HG03135 (cell line): ENCODE measurements at regions not wholly inside any gene's neighbourhood (a gene's known extent, or its start where the extent isn't known, plus 50 kb on each side); places are given as distances from the start of the nearest gene placed in this dataset.

Source experiments
- ATAC-seq: cut with Tn5 transposase; IDR thresholded peaks from one replicate; pipeline ENCODE4 v1.9.1; 2021; ENCODE audit warnings: mild to moderate bottlenecking, moderate library complexity; ENCODE audit not compliant: unreplicated experiment

DNA sequence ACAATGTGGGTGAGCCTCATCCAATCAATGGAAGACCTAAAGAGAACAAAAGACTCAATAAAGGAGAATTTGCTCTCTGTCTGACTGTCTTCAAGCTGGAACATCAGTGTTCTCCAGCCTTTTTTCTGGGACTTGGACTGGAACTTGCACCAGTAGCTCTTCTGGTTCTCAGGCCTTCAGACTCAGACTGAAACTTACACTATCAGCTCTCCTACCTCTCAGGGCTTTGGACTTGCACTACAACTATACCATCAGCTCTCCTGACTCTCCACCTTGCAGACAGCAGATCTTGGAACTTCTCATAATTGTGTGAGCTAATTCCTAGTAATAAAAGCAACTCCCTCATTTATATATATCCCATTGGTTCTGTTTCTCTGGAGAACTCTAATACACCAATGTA is 185.9 kb downstream of the SMIM20 start:
- no peak for ATAC-seq

GRCh38 chr4:26101011-26101410 is 187.0 kb downstream of the SMIM20 start:
- ATAC-seq, result no peak

GRCh38 chr4:26104056-26104685 is 190.2 kb downstream of the SMIM20 start:
- no peak for ATAC-seq

DNA sequence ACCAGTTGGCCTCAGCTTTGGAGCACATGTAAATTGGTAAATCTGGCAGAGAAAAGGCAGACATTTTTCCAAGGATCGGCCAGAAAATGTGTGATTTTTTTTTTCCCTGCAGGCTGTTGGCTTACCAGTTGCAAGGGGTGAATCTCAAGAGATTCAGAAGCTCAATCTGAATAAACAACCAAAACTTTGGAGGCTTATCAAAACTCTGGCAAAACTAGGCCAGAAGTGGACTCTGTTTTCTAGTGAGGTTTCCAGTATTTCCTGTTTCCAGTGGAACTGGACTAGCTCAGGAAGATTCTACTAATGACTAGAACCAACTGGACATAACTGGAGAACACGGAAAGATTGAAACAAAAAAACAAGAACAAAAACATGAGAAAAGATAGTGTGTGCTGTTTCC is 191.3 kb downstream of the SMIM20 start:
- ATAC-seq, result no peak

GRCh38 chr4:26105815-26106699 is 192.0 kb downstream of the SMIM20 start:
- no peak for ATAC-seq

GRCh38 chr4:26106776-26107175 is 192.8 kb downstream of the SMIM20 start:
- ATAC-seq, result no peak

- ATAC-seq, result no peak
Observed at GRCh38 chr4:26108054-26108453, 194.0 kb downstream of the SMIM20 start.

DNA sequence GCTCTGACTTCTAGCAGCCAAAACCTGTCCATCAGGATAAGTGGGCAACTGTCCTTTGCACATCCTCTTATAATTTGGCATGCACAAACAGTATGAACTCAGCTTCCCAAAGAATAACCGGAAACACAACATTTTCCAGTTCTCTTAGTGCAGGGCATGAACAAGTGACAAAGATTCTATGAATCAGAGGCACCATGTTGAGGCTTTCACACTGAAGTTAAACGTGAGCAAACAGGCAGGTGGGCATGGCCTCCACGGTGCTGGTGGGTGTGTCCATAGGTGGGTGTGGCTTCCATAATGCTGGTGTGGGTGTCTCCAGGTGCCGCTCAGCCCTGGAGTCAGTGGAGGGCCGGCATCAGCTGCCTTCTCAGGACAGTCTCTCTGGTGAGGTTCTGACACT is 196.5 kb downstream of the SMIM20 start:
- ATAC-seq, result no peak

DNA sequence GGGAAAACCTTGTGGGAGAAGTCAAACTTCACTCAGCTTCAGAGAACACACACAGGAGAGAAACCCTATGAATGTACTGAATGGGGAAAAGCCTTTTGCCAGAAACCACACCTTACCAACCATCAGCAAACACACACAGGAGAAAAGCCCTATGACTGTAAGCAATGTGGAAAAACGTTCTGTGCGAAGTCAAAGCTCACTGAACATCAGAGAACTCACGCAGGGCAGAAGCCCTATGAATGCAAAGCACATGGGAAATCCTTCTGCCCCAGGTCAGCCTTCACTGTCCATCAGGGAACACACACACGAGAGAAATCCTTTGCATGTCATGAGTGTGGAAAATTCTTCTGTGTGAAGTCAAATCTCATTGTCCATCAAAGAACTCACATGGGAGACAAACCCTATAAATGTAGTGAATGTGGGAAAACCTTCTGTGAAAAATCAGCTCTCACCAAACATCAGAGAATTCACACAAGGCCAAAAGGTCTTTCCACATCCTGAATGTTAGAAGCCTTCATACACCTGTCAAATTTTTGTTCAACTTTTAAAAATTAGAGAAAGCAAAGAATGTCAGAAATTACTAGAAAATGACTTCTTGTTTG is 199.4 kb downstream of the SMIM20 start:
- ATAC-seq, result no peak

DNA sequence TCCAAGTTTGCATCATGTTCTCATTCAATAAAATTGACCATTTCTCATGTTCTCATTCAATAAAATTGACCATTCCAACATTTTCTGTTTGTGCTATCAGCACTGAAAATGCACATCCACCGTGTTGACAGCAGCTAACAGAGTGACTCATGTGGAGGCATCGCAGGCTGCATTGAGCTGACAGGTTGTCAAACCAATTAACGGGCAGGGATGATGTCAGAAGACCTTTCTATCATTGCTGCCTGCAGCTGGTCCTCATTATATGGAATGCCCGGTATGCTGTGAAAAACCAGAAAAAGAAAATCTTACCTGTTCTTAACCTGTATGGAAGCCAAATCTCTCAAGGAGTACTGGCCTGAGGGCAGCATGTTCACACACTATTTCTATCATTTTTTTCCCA is 202.0 kb downstream of the SMIM20 start:
- no peak for ATAC-seq

DNA sequence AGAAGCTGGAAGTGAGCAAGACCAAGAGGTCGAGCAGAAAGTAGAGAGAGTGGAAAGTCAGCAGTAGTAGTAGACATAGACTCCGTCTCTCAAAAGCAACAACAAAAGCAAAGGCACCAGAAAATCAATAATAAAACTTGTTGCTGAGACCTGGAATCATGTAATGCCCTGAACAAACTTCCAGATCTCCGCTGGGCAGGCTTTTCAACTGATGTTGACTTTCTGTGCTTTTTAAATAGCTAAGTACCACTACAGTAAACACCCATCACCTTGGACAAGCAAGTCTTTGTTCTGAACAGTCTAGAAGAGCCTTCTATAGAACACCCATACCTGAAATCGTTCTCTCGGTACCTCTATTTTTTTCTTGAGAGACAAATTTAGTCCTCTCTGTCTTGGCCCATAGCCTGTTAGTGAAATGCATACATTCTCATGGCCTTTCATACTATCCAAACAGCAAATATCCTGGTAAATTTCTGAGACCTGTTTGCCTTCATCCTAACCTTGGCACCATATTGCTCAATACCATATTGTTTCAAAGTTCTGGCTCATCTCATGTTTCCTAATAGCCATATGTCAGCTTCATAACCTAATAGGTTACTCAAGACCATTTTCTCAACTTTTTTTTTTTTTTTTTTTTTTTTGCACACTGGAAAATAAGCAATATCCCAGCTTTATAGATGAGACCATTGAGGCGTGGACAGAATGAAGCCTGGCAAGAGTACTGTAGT is 200.6 kb upstream of the RBPJ start:
- ATAC-seq, result no peak

DNA sequence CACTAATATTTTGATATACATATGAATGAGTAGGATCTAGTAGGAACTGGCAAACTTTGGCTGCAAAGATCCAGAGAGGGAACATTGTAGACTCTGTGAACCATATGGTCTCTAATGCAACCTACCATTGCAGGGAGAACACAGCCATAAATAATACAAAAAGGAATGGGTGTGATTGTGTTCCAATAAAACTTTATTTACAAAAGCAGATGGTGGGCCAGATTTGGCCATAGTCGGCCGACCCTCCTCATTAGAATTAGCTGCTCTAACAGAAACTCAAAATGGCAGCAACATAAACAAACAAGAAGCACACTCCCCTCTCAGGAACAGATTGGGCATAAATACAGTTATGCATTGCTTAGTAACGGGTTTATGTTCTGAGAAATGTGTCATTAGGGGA is 198.1 kb upstream of the RBPJ start:
- no peak for ATAC-seq

GRCh38 chr4:26124753-26125321 is 196.0 kb upstream of the RBPJ start:
- ATAC-seq, result no peak

DNA sequence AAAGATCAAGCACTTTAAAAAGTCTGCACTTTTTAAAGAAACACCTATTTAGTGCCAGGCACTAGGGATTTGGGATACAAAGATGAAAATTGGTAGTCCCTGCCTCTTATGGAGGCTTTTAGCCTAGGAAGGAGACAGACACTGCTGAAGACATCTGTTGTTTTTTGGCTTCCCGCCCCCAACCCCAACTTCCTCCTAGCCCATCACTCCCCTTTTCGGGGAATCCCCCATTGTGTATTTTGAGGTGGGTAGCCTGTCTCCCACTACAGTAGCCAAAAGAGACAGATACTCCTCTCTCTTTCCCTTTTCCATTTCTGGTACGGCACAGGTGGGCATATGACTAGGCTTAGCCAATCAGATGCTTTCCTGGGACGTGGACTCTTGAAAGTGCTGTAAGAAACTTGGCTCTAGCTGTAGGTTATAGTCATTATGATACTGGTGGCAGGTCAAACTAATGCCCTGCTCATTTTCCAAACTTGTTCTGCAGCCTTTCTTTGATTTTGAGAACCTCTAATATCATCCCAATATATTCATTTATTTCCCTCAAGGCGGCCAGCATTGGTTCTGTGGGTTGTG is 194.6 kb upstream of the RBPJ start:
- ATAC-seq, result peak; percentile 56

DNA sequence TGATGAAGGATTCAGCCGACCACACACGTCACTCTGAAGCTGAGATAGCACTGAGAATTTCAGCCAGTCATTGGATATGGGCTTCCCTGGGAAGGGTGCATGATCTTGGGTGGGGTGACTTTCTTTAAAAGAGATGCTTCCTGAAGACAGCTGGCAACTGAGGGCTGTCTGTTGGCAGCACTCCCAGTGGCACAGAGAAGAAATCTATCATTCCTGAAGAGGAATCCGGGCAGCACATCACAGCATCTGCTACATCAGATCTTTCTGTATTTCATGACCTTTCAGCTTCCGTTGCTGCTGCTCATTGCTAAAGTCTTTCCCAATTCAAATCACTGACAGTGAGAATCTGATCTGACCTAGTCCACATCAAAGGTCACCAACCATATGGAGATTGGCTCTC is 193.8 kb upstream of the RBPJ start:
- ATAC-seq, result no peak

- no peak for ATAC-seq
Observed at GRCh38 chr4:26127851-26128337, 192.9 kb upstream of the RBPJ start.

DNA sequence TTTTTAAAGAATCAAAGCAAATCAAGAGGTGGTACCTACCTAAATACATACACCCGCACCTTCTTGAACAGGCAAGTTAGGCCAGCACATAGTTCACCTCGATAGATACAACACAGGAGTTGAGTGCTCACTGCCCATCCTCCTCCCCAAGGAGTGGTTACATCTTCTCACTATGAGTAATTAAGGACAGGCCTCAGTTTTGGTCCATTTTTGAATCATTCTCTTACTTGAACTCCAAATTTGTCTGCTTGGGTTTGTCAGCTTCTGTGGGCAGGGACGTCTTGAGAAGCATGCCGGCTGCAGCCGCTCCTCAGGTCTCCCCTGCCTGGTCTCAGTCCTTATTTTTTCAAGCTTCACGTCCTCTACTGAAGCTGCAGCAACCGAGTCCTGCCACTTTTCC is 190.6 kb upstream of the RBPJ start:
- ATAC-seq, result peak; percentile 51

DNA sequence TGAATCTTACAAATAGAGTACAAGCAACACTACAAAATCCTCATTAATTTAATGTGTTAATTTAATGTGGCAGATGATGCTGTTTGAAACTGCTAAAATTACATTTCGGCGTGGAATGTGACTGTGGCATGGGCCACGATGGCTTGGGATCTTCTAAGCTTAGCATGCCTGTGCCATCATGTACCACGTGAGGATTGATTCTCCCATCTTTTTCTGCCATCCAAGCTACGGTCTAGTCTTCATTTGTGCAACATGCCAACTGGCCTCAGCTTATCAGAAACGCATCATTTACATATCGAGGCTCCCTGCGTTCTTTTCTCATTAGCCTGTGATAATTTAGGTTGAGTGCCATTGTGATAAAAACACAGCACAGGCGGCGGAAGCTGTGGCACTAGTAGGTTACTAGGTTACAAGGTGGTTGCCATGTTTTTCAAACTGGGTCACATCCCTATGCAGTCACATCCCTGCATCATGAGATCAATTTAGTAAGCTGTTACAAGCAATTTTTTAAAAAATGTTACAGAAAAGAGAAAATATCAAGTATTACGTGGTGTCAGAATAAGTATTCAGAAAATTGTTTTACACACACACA is 189.9 kb upstream of the RBPJ start:
- ATAC-seq, result no peak

DNA sequence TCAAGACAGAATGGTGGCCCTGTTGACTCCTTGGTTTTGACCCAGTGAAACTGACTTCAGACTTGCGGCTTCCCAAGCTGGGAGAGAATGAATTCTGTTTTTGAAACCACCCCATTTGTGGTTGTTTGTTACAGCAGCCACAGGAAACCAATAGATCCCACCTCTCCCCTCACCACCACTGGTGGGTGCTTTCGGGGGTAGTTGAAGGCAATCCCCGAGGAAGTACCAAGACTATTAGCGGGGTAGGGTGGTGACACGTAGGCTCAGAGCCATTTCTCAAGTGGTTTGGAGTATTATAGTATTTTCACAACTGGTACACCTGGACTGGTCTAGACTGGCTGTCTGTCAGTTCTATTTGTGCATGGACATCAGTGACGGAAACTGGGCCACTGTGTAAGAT is 189.1 kb upstream of the RBPJ start:
- ATAC-seq, result no peak

GRCh38 chr4:26132858-26133257 is 188.0 kb upstream of the RBPJ start:
- no peak for ATAC-seq
